ENCODE measurements at regions not wholly inside any gene's neighbourhood (a gene's known extent, or its start where the extent isn't known, plus 50 kb on each side); places are given as distances from the start of the nearest gene placed in this dataset.
"Not testable (repeated sequence)": the region's sequence is repeated elsewhere in the genome, so short reads cannot be mapped to it uniquely, and the experiment has no call there.

GRCh38 chr4:33802578-33802977, 2441.7 kb downstream of the ARAP2 start:
- FAIRE-seq (no peak), DNase-seq (ENCODE audit: low spot score) (no peak)

DNA sequence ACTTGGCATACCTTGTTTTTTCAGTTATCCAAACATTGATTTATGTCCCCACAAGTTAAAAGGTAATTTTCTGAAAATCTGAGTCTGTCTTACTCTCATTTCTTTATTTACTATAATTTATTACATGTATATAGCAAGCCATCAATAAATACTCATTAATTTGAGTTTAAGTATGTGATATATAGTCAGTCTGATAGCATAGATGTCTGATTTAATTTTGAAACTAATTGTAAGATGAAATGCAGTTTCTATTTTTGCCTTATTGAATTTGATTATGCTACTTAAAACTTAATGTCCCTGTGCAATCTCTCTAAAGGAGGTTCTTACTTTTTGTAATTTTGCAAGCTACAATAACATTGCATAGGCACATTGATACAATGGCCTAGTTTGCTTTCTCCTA, 2418.6 kb downstream of the ARAP2 start:
- no peak for FAIRE-seq
- no peak for DNase-seq (ENCODE audit: low spot score)

DNA sequence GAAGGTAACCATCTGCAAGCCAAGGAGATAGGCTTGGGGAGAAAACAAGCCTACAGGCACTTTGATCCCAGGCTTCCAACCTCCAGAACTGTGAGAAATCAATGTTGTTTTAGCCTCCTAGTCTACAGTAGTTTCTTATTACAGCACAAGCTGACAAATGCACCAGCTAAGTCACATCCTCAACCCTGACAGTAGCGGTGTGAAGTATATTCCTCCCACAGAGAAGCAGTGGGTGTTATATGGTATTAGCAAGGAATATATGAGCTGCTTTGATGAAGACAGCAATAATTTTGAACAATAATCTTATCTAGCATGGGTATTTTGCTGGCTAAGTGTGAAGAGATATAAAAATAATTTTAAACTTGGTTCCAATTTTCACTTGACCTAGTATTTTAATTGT, 2415.0 kb downstream of the ARAP2 start:
- DNase-seq (ENCODE audit: low spot score); FAIRE-seq: not testable (repeated sequence)

DNA sequence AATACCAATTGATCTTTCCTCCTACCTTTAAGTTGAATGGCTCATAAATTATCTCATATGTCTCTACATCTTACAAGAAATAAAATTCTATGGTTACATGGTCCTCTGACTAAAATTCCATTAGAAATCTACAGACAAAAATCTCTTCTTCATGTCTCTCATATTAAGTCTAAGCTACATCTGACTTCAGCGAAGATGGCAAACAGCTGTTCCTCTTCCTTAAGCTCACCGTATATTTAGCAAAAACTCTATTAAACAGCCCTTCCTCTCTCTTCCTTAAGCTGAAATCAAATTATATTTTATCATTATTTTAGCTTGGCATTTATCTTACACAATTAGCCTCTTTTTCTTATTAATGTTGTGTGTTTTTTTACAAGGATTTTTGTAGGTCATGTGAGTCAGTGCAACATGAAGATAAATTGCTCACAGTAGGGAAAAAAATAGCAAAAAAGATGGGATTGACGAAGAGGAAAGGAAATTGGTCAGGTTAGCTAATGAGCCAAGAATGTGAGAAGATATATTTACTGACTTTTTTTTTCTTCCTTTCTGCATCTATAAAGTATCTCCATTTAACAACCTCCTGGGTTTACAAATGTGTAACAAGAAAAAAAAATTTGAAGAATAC, 2412.8 kb downstream of the ARAP2 start:
- DNase-seq (ENCODE audit: low spot score) (no peak), FAIRE-seq (no peak)

DNA sequence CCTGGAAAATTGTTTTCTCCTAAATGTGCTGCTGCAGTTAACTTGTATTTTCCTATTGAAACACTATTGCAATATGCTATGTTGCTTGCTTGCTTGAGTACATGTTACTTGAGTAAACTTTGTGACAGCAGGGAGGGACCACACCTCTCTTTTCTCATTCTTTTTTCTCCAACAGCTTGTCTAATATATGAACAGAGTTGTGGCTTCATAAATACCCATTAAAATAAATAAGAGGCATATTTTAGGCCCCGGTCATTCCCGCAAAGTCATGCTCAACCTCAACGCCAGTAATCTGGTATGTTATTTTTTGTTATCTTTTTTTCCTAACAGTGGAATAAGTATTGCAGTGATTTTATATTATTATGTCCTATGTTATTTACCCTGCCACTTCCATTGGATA, 2408.6 kb downstream of the ARAP2 start:
- not testable (repeated sequence) for FAIRE-seq; DNase-seq (ENCODE audit: low spot score)

- peak; percentile 98 for FAIRE-seq
- peak; percentile 87 for DNase-seq (ENCODE audit: low spot score)
Measured at GRCh38 chr4:33837043-33837838, 2407.1 kb downstream of the ARAP2 start.

- DNase-seq (ENCODE audit: low spot score) (no peak), FAIRE-seq (no peak)
Measured at GRCh38 chr4:33841120-33841519, 2403.2 kb downstream of the ARAP2 start.

- no peak for FAIRE-seq
- no peak for DNase-seq (ENCODE audit: low spot score)
Measured at GRCh38 chr4:33850371-33850902, 2393.9 kb downstream of the ARAP2 start.

DNA sequence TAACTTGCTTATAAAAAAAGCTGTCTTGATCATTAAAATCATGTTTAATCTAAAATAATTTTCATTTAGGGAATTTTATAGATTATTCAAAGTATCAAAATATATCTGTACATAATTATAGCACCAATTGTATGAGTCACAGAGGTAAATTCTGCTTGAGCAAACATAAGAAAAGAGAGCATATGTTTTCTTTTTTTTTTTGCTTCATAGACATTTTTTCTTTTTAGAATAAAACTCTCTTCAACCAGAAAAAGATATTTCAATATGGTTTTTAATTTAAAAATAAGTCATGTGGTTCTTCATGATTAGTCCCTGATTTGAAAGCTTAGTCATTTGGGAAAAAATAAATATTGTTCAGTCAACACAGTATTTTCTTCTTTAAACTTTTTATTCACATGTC, 2390.6 kb downstream of the ARAP2 start:
- DNase-seq (ENCODE audit: low spot score), result not testable (repeated sequence)
- peak; percentile 62 for FAIRE-seq

DNA sequence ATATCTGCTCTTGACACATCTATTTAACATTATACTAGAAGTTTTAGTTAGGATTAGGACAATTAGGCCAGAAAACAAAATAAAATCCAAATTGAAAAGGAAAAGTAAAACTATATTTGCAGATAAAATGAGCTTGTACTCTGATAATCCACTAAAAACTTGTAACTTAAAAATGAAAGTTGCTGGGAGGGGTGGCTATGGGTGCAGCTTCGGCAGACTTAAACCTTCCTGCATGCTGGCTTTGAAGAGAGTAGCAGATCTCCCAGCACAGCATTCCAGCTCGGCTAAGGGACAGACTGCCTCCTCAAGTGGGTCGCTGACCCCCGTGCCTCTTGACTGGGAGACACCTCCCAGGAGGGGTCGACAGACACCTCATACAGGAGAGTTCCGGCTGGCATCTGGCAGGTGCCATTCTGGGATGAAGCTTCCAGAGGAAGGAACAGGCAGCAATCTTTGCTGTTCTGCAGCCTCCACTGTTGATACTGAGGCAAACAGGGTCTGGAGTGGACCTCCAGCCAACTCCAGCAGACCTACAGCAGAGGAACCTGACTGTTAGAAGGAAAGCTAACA, 2379.9 kb downstream of the ARAP2 start:
- DNase-seq (ENCODE audit: low spot score) (no peak), FAIRE-seq (no peak)

- DNase-seq (ENCODE audit: low spot score), result no peak
- FAIRE-seq, result no peak
Measured at GRCh38 chr4:33873791-33874190, 2370.5 kb downstream of the ARAP2 start.

- DNase-seq (ENCODE audit: low spot score) (no peak), FAIRE-seq (no peak)
Measured at GRCh38 chr4:33878710-33879109, 2365.6 kb downstream of the ARAP2 start.

GRCh38 chr4:33881176-33881575, 2363.1 kb downstream of the ARAP2 start:
- DNase-seq (ENCODE audit: low spot score) (no peak), FAIRE-seq (no peak)

DNA sequence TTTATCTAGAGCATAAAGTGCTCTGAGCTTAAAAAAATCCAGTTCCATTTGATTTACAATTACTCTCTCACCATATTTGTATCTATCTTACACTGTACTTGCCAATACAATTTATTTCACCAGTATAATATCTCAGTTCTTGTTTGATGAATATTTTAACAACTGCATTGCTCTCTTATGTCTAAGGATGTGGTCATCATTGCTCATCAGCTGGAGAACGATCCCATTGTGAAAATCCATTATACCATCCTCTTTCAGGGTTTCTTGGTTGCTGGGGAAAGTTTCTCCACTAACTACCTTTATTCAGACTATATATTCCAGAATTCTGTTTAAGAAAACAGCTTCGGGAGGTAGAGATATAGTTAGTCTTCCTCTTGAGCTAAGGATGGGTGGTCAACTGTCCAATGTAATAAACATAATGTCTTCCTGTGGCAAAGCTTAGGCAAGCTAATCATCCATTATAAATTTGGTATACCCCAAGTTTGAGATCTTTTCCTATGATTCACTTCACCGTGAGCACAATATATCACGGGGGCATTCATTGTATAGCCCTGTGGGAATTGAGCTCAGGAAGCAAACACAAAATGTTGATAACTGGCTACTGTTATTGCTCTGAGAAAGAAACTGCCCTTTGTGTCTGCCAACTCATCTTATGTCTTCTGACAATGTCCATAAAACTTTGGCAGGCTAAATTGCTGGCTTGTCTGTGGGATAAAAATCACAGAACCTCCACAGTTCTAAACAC, 2361.9 kb downstream of the ARAP2 start:
- FAIRE-seq (no peak), DNase-seq (ENCODE audit: low spot score) (no peak)

GRCh38 chr4:33883111-33883510, 2361.2 kb downstream of the ARAP2 start:
- no peak for DNase-seq (ENCODE audit: low spot score)
- FAIRE-seq, result no peak

DNA sequence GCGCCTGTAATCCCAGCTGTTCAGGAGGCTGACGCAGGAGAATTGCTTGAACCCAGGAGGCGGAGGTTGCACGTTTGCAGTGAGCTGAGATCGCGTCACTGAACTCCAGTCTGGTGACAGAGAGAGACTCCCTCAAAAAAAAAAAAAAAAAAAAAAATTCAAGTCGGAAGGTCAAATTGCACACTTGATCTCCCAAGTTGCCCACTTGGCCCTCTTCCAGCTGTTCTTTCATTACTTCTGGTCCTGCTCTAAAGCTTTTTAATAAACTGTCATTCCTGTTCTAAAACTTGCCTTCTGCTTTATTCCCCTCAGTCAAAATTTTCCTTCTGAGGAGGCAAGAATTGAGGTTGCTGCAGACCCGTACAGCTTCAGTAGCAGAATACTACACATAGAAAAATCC, 2358.0 kb downstream of the ARAP2 start:
- FAIRE-seq, result no peak

GRCh38 chr4:33890841-33891240, 2353.5 kb downstream of the ARAP2 start:
- FAIRE-seq, result no peak
- no peak for DNase-seq (ENCODE audit: low spot score)

More for the DNA sequence above, 2358.0 kb downstream of the ARAP2 start:
- no peak for DNase-seq (ENCODE audit: low spot score)

GRCh38 chr4:33911959-33912358, 2332.4 kb downstream of the ARAP2 start:
- no peak for FAIRE-seq
- no peak for DNase-seq (ENCODE audit: low spot score)

GRCh38 chr4:33914386-33914785, 2329.9 kb downstream of the ARAP2 start:
- no peak for DNase-seq (ENCODE audit: low spot score)

DNA sequence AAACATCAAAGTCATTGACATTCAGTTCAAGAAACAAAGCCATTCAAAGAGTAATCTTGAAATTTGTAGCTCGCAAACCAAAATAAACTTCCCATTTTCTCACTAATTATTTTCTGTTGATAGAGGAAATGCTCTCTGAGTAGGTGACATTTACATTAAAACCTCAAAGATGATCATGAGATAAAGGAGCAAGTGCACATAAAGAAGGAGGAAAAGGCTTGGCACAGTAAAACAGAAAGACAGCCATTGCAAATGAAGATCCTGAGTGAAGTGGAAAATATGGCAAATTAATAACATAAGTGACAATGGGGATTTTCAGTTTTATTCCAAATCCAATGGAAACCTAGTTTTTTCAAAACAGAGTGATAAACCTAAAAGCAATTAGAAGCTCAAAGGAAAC, 2320.8 kb downstream of the ARAP2 start:
- FAIRE-seq (no peak), DNase-seq (ENCODE audit: low spot score) (no peak)

More at GRCh38 chr4:33914386-33914785, 2329.9 kb downstream of the ARAP2 start:
- FAIRE-seq, result peak; percentile 26

GRCh38 chr4:33924239-33924638, 2320.1 kb downstream of the ARAP2 start:
- DNase-seq (ENCODE audit: low spot score), result peak; percentile 71
- peak; percentile 79 for FAIRE-seq

GRCh38 chr4:33924811-33925210, 2319.5 kb downstream of the ARAP2 start:
- FAIRE-seq, result peak; percentile 5
- DNase-seq (ENCODE audit: low spot score), result no peak
